Adipocyte (in vitro differentiated cells): ENCODE measurements at regions not wholly inside any gene's neighbourhood (a gene's known extent, or its start where the extent isn't known, plus 50 kb on each side); places are given as distances from the start of the nearest gene placed in this dataset.

ENCODE experiments used
- DNase-seq: peaks from one replicate; pipeline ENCODE4 v3.0.0-alpha.2; 2015; ENCODE audit warnings: low read depth
- H3K27me3 ChIP-seq: replicated peaks from 2 replicates; pipeline ENCODE4 v1.7.0; 2013; ENCODE audit warnings: mild to moderate bottlenecking, low read length, moderate library complexity; ENCODE audit not compliant: control insufficient read depth, insufficient read depth
- H3K36me3 ChIP-seq: 2 replicates; pipeline ENCODE4 v1.7.0; 2013; ENCODE audit warnings: low read length, mild to moderate bottlenecking, moderate library complexity; ENCODE audit not compliant: control insufficient read depth, insufficient read depth, severe bottlenecking
- H3K4me1 ChIP-seq: 2 replicates; pipeline ENCODE4 v1.7.0; 2013; ENCODE audit warnings: mild to moderate bottlenecking, low read length, moderate library complexity; ENCODE audit not compliant: control insufficient read depth, insufficient read depth
- H3K4me3 ChIP-seq: 2 replicates; pipeline ENCODE4 v1.7.0; 2013; ENCODE audit warnings: mild to moderate bottlenecking, low read length, moderate library complexity
- H3K9ac ChIP-seq: 2 replicates; pipeline ENCODE4 v1.7.0; 2013; ENCODE audit warnings: mild to moderate bottlenecking, low read length, moderate library complexity
- H3K9me3 ChIP-seq: 2 replicates; pipeline ENCODE4 v1.7.0; 2013; ENCODE audit warnings: mild to moderate bottlenecking, low read length, moderate library complexity; ENCODE audit not compliant: control insufficient read depth

DNA sequence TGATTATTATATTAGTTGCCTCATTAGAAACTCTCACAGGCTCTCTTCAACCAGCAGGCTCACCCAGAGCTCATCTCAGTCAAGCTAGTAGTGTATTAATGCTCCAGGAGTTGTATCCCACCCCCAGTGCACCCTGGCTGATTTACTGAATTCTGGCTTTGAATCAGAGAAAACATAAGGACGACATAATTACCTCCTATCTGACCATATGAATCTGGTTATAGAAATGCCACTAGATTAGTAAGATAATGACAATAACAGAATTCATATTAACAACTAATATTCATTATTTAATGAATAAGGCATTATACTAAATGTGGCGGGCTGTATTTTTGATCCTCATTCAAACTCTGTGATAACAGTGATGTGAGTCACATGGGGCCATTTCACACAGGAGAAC is 1066.7 kb downstream of the TTLL7 start:
- no peak for DNase-seq
- Histone ChIP-seq H3K4me3 (no peak overlapping the region), H3K27me3 (no peaks in the 10 kb centered on the region), H3K36me3 (no peaks in the 10 kb centered on the region), H3K4me1 (no peaks in the 10 kb centered on the region), H3K9ac (no peak overlapping the region), H3K9me3 (no peaks in the 10 kb centered on the region)

DNA sequence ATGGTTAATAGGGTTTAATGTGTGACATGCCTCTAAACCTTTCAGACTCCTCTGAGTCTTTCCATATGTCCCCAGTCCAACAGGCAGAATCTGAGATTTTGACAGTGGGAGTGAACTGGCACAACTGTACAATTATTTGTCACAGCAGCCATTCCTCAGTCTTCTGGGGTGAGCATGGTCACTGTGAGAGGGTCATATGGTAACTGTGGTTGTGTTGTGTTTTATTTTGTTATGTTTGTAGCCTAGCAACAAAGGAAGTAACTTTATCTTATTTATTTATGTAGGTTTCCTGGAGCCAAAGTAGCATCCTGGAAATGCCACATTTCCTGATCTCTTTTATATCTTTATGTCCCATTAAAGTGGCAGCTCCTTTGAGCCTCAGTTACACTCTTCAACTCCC is 1067.9 kb downstream of the TTLL7 start:
- H3K4me1 ChIP-seq: no peaks in the 10 kb centered on the region
- H3K9me3 ChIP-seq: no peaks in the 10 kb centered on the region
- H3K9ac ChIP-seq: no peak overlapping the region
- H3K36me3 ChIP-seq: no peaks in the 10 kb centered on the region
- no peak overlapping the region for H3K4me3 ChIP-seq
- no peaks in the 10 kb centered on the region for H3K27me3 ChIP-seq
- DNase-seq: no peak

- no peaks in the 10 kb centered on the region for H3K4me1 ChIP-seq
- no peaks in the 10 kb centered on the region for H3K27me3 ChIP-seq
- H3K36me3 ChIP-seq: no peaks in the 10 kb centered on the region
- no peak overlapping the region for H3K4me3 ChIP-seq
- no peak for DNase-seq
- H3K9ac ChIP-seq: no peak overlapping the region
- H3K9me3 ChIP-seq: no peaks in the 10 kb centered on the region
Measured at GRCh38 chr1:82927753-82928152, 1071.2 kb downstream of the TTLL7 start.

DNA sequence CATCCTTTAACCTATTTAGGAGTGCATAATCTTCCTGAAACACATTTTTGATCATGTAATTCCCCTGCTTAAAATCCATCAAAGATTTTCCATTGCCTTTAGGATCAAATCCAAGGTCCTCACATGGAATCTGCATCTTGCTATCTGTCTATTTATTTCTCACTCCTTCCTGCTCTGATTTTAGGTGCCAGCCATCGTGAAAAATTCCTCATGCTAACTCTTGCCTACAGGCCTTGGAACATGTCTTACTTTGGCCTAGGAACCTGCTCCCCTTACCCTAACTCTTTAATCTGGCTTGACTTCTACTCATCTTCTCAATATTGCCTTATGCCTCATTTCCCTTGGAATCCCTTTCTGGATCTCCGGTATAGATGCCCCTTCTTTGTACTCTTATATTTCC is 1074.3 kb downstream of the TTLL7 start:
- Histone ChIP-seq H3K36me3 (no peaks in the 10 kb centered on the region), H3K9ac (no peak overlapping the region), H3K4me1 (peaks cover 8% of the 10 kb centered on the region), H3K27me3 (no peaks in the 10 kb centered on the region), H3K9me3 (no peaks in the 10 kb centered on the region), H3K4me3 (no peak overlapping the region)
- DNase-seq: no peak

DNA sequence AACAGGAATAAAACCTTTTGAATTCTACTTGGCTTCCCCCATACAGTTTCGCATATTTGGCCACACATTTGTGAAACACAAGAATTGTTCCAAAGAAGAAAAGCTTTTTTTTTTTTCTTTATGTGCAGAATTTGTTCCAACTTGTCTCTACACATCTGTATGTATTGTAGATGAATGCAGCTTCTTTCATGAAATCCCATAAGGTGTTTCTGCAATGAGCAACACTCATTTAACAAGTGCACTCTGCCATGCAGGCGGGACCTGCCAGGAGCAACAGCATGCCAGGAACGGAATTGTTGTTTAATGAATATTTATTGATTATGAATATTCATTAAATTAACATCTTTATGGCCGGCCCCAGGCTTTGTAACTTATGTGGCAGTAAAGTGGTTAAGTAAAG is 1075.0 kb downstream of the TTLL7 start:
- no peak overlapping the region for H3K4me3 ChIP-seq
- H3K9ac ChIP-seq: no peak overlapping the region
- H3K9me3 ChIP-seq: no peaks in the 10 kb centered on the region
- no peaks in the 10 kb centered on the region for H3K27me3 ChIP-seq
- H3K4me1 ChIP-seq: peaks cover 9% of the 10 kb centered on the region
- DNase-seq: no peak
- H3K36me3 ChIP-seq: no peaks in the 10 kb centered on the region

DNA sequence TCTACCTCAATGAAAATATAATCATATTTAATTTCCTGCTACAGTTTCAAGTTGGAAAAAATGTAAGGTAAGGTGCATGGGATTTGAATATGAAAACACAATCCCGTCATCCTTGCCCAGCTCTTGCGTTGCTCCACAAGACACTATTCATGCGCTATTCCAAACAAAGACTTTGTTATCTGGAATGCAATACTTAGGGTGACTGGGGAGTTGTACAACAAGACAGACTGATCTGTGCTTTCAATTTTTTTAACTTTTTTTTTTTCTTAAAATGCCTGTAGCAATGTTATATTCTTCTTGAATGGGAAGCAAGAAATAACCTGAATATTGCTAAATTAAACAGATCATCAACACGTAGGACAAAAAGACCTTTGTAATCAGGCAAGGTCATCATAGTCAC is 1077.2 kb downstream of the TTLL7 start:
- Histone ChIP-seq H3K4me3 (no peak overlapping the region), H3K9ac (no peak overlapping the region), H3K4me1 (peaks cover 9% of the 10 kb centered on the region), H3K27me3 (no peaks in the 10 kb centered on the region), H3K9me3 (no peaks in the 10 kb centered on the region), H3K36me3 (no peaks in the 10 kb centered on the region)
- DNase-seq: no peak

DNA sequence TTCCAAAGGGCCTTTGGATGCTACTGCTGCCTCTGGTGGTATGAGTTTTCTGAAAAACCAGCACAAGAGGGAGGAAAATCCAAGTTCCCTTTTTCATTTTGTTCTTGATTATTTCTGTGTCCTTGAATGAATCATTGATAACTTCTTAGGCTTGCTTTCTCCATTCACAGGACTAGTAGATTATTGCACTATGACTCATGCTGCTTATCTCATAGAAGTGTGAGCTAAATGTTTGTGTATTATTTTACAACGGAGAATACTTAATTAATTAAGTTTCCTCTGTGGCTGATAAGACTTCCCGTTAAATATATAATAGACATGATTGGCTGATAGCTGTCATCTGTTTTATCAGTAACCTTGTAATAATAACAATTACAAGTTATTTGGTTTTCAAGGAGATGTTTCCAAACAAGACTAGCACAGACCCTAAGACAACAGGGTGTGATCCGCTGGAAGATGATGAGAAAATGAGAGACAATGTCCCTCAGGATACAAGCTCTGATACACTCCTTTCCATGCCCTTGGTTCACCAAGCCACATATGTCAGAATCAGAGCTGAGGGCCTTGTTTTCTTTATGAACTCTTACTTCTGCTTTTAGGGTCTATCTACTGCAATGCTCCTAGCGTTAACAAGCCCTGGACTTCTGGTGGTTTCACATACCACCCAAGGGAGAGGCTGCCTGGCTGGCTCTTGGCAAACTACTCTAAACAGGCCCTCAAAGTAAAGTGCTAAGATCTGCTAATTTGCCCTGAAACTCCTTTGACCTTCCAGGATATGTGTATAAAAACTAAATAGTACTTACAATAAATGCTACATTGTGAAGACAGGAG is 1078.3 kb downstream of the TTLL7 start:
- peaks cover 9% of the 10 kb centered on the region for H3K4me1 ChIP-seq
- H3K36me3 ChIP-seq: no peaks in the 10 kb centered on the region
- no peaks in the 10 kb centered on the region for H3K9me3 ChIP-seq
- DNase-seq: no peak
- H3K27me3 ChIP-seq: no peaks in the 10 kb centered on the region
- no peak overlapping the region for H3K4me3 ChIP-seq
- no peak overlapping the region for H3K9ac ChIP-seq

DNA sequence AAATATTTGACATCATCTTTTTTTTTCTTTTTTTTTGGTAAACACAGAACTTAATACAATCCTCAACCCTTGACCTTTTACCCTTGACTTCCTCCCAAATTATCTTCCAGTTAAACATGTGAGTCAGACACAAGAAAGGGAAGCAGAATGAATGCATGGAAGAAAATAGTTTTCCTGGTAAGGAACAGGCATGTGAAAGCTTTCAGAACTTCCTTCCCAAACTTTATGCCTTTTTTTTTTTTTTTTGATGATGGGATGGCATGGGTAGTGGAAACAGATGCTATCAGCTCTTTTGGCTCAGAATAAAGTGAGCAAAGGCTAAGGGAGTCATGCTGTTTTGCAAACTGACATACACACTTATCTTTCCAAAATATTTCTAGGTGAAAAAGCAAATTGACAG is 1079.1 kb downstream of the TTLL7 start:
- DNase-seq: no peak
- no peak overlapping the region for H3K4me3 ChIP-seq
- no peaks in the 10 kb centered on the region for H3K27me3 ChIP-seq
- no peaks in the 10 kb centered on the region for H3K9me3 ChIP-seq
- H3K9ac ChIP-seq: no peak overlapping the region
- no peaks in the 10 kb centered on the region for H3K36me3 ChIP-seq
- H3K4me1 ChIP-seq: peaks cover 9% of the 10 kb centered on the region

- H3K9ac ChIP-seq: no peak overlapping the region
- no peaks in the 10 kb centered on the region for H3K27me3 ChIP-seq
- H3K9me3 ChIP-seq: no peaks in the 10 kb centered on the region
- no peaks in the 10 kb centered on the region for H3K4me1 ChIP-seq
- no peak for DNase-seq
- no peaks in the 10 kb centered on the region for H3K36me3 ChIP-seq
- no peak overlapping the region for H3K4me3 ChIP-seq
Measured at GRCh38 chr1:82907313-82907712, 1091.6 kb downstream of the TTLL7 start.

- H3K4me3 ChIP-seq: no peak overlapping the region
- no peaks in the 10 kb centered on the region for H3K4me1 ChIP-seq
- H3K9ac ChIP-seq: no peak overlapping the region
- peak; percentile 7 for DNase-seq
- H3K9me3 ChIP-seq: no peaks in the 10 kb centered on the region
- no peaks in the 10 kb centered on the region for H3K27me3 ChIP-seq
- H3K36me3 ChIP-seq: no peaks in the 10 kb centered on the region
Measured at GRCh38 chr1:82903626-82904025, 1095.3 kb downstream of the TTLL7 start.

DNA sequence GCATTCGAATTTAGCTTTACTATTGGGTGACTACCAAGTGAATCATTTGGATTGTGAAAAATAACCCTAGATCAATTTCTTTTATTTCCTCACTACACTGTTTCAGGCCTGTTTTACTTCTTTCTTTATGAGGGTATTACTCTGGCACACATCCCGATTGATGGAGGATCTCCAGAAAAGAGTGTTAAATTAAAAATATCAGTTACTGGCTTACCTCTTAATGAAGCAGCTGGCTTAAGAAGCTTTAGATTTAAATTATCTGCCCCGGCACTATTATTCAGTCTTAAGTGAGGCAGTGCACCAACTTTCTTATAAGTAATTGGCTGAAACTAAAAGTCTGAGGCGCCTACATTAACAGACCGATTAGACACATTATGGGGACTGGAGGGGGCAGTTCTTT is 1097.4 kb downstream of the TTLL7 start:
- H3K9ac ChIP-seq: no peak overlapping the region
- H3K27me3 ChIP-seq: no peaks in the 10 kb centered on the region
- no peaks in the 10 kb centered on the region for H3K9me3 ChIP-seq
- no peak for DNase-seq
- no peak overlapping the region for H3K4me3 ChIP-seq
- H3K36me3 ChIP-seq: no peaks in the 10 kb centered on the region
- no peaks in the 10 kb centered on the region for H3K4me1 ChIP-seq

DNA sequence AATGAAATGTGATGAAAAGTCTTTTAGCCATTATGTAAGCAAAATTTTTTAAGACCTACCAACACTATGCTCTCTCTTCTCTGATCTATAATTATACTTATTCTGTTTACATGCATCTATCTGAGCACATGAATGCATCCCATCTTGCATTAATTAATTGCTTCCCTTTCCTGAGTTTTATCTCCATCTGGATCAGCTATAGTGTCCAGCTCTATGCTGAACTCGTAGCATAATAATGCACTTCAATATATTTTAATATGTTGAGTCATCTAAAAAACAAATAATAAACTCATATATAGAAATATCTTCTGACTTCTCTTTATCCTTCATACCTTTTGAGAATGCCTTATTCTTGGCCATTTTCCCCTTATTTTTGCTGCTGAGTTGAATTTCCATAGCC is 1097.8 kb downstream of the TTLL7 start:
- no peak overlapping the region for H3K9ac ChIP-seq
- H3K36me3 ChIP-seq: no peaks in the 10 kb centered on the region
- no peak overlapping the region for H3K4me3 ChIP-seq
- no peaks in the 10 kb centered on the region for H3K9me3 ChIP-seq
- no peaks in the 10 kb centered on the region for H3K4me1 ChIP-seq
- DNase-seq: no peak
- no peaks in the 10 kb centered on the region for H3K27me3 ChIP-seq
